H1 (cell line): ENCODE measurements at regions not wholly inside any gene's neighbourhood (a gene's known extent, or its start where the extent isn't known, plus 50 kb on each side); places are given as distances from the start of the nearest gene placed in this dataset.

Experiments
- CTCF ChIA-PET: fragments of 300-600 bp; sonication (Branson Sonifier 250); formaldehyde crosslinking; loops from one replicate; lab custom pipeline; 2021; ENCODE audit not compliant: partially characterized antibody; lab: Charles Lee
- POLR2A ChIA-PET: fragments of 300-600 bp; sonication (Branson Sonifier 250); formaldehyde crosslinking; loops from one replicate; lab custom pipeline; 2021; ENCODE audit warnings: inconsistent platforms; ENCODE audit not compliant: partially characterized antibody; lab: Charles Lee
- DNase-seq, 2 experiments: peaks; one replicate each; pipeline versions ENCODE4 v3.0.0 to v3.0.0-alpha.2; 2010 to 2022; ENCODE audit warnings: low spot score in 2 of 2, low read depth in 1 of 2, mixed read lengths in 1 of 2
- FAIRE-seq: peaks from 2 replicates; lab custom pipeline; 2011; peaks lifted over from hg19 to GRCh38; lab: Jason Lieb, UNC
- H2AFZ ChIP-seq: 2 replicates; pipeline ENCODE4 v1.8.1; 2012; ENCODE audit warnings: low read length, inconsistent platforms
- H2AK5ac ChIP-seq: 2 replicates; pipeline ENCODE4 v1.6.1; 2013; ENCODE audit warnings: low read depth, low read length
- H2BK120ac ChIP-seq: replicated peaks from 2 replicates; pipeline ENCODE3; 2013; ENCODE audit warnings: low read depth, low read length, inconsistent platforms
- H2BK12ac ChIP-seq: 2 replicates; pipeline ENCODE4 v1.6.1; 2013; ENCODE audit warnings: low read depth, low read length
- H2BK15ac ChIP-seq: 2 replicates; pipeline ENCODE4 v1.6.1; 2013; ENCODE audit warnings: low read length
- H2BK20ac ChIP-seq: 2 replicates; pipeline ENCODE4 v1.6.1; 2013; ENCODE audit warnings: low read length
- H2BK5ac ChIP-seq: 2 replicates; pipeline ENCODE4 v1.6.1; 2013; ENCODE audit warnings: low read depth, low read length
- H3K14ac ChIP-seq: 2 replicates; pipeline ENCODE4 v1.6.1; 2013; ENCODE audit warnings: inconsistent platforms; ENCODE audit not compliant: insufficient read length
- H3K18ac ChIP-seq: 2 replicates; pipeline ENCODE4 v1.6.1; 2013; ENCODE audit warnings: low read length; ENCODE audit errors: extremely low read depth
- H3K23ac ChIP-seq: 2 replicates; pipeline ENCODE4 v1.6.1; 2013; ENCODE audit warnings: inconsistent platforms; ENCODE audit not compliant: insufficient read length
- H3K23me2 ChIP-seq: 2 replicates; pipeline ENCODE4 v1.6.1; 2013; ENCODE audit warnings: low read depth, low read length
- H3K27ac ChIP-seq: 2 replicates; pipeline ENCODE4 v1.6.1; 2011; ENCODE audit warnings: low read depth, low read length, inconsistent platforms
- H3K27me3 ChIP-seq, 4 experiments: replicated peaks in 1 of 4; 1 replicate in 1 of 4; 2 replicates in 3 of 4; pipeline versions ENCODE4 v1.6.1 to v1.8.1; 2011 to 2013; ENCODE audit warnings: low read length in 3 of 4, mild to moderate bottlenecking in 3 of 4, inconsistent platforms in 2 of 4, mixed read lengths in 2 of 4, moderate library complexity in 1 of 4; ENCODE audit not compliant: control insufficient read depth in 3 of 4, insufficient read depth in 3 of 4; ENCODE audit errors: extremely low read depth in 1 of 4
- H3K36me3 ChIP-seq, 4 experiments: 2 replicates each; pipeline versions ENCODE4 v1.6.1 to v1.8.1; 2011 to 2013; ENCODE audit warnings: mild to moderate bottlenecking in 4 of 4, low read length in 3 of 4, moderate library complexity in 2 of 4, control low read depth in 1 of 4, inconsistent platforms in 1 of 4; ENCODE audit not compliant: insufficient read depth in 4 of 4, control insufficient read depth in 2 of 4
- H3K4ac ChIP-seq: replicated peaks from 2 replicates; pipeline ENCODE3; 2013; ENCODE audit warnings: low read length, low read depth, mixed read lengths, inconsistent platforms; ENCODE audit not compliant: insufficient read length
- H3K4me1 ChIP-seq, 4 experiments: replicated peaks in 1 of 4; 1 replicate in 1 of 4; 2 replicates in 3 of 4; pipeline versions ENCODE4 v1.6.1 to v1.8.1; 2011 to 2013; ENCODE audit warnings: low read length in 3 of 4, inconsistent platforms in 2 of 4, mixed read lengths in 1 of 4; ENCODE audit not compliant: insufficient read depth in 4 of 4, control insufficient read depth in 3 of 4
- H3K4me2 ChIP-seq, 2 experiments: 2 replicates each; pipeline versions ENCODE4 v1.6.1 to v1.8.1; 2011 to 2013; ENCODE audit warnings: low read depth in 2 of 2, low read length in 2 of 2, control low read depth in 1 of 2, inconsistent platforms in 1 of 2, mild to moderate bottlenecking in 1 of 2; ENCODE audit not compliant: insufficient read depth in 1 of 2
- H3K4me3 ChIP-seq, 4 experiments: fragments of 200-600, 300-600 bp in 1 of 4; sonication (generic), shearing (Covaris generic), sonication (Bioruptor Twin) in 1 of 4; 2 replicates each; pipeline versions ENCODE4 v1.5.1 to v1.8.1; 2011 to 2016; ENCODE audit warnings: low read length in 4 of 4, low read depth in 3 of 4, control low read depth in 2 of 4, inconsistent platforms in 2 of 4, mild to moderate bottlenecking in 2 of 4, mixed read lengths in 1 of 4, moderate library complexity in 1 of 4; ENCODE audit not compliant: insufficient read depth in 2 of 4; ENCODE audit errors: extremely low read depth in 1 of 4
- H3K56ac ChIP-seq: replicated peaks from 2 replicates; pipeline ENCODE3; 2013; ENCODE audit warnings: low read depth, mild to moderate bottlenecking, mixed read lengths, low read length, inconsistent platforms; ENCODE audit not compliant: insufficient read length
- H3K79me1 ChIP-seq: 2 replicates; pipeline ENCODE4 v1.6.1; 2013; ENCODE audit warnings: low read depth, low read length, control low read depth
- H3K79me2 ChIP-seq, 2 experiments: 2 replicates each; pipeline versions ENCODE4 v1.6.1 to v1.8.1; 2012 to 2013; ENCODE audit warnings: low read length in 2 of 2, mild to moderate bottlenecking in 2 of 2, inconsistent platforms in 1 of 2; ENCODE audit not compliant: insufficient read depth in 2 of 2, control insufficient read depth in 1 of 2
- H3K9ac ChIP-seq, 4 experiments: replicated peaks in 1 of 4; 1 replicate in 1 of 4; 2 replicates in 3 of 4; pipeline versions ENCODE4 v1.6.1 to v1.8.1; 2011 to 2013; ENCODE audit warnings: low read depth in 3 of 4, low read length in 3 of 4, control low read depth in 2 of 4, mild to moderate bottlenecking in 2 of 4, moderate library complexity in 2 of 4, inconsistent platforms in 1 of 4; ENCODE audit errors: extremely low read depth in 1 of 4
- H3K9me3 ChIP-seq, 2 experiments: 2 replicates each; pipeline versions ENCODE4 v1.6.1 to v1.8.1; 2012 to 2013; ENCODE audit warnings: mild to moderate bottlenecking in 2 of 2, moderate library complexity in 2 of 2, control low read depth in 1 of 2, inconsistent platforms in 1 of 2, low read depth in 1 of 2, low read length in 1 of 2, mixed read lengths in 1 of 2; ENCODE audit not compliant: insufficient read depth in 2 of 2
- H4K20me1 ChIP-seq, 2 experiments: replicated peaks in 1 of 2; 2 replicates each; pipeline versions ENCODE3 to v1.8.1; 2011 to 2013; ENCODE audit warnings: inconsistent platforms in 2 of 2, low read length in 2 of 2, mild to moderate bottlenecking in 1 of 2; ENCODE audit not compliant: insufficient read depth in 2 of 2, control insufficient read depth in 1 of 2
- H4K5ac ChIP-seq: 2 replicates; pipeline ENCODE4 v1.6.1; 2013; ENCODE audit warnings: low read length, low read depth, mixed read lengths, inconsistent platforms; ENCODE audit not compliant: insufficient read length
- H4K8ac ChIP-seq: 2 replicates; pipeline ENCODE4 v1.8.0; 2013; ENCODE audit warnings: mild to moderate bottlenecking, moderate library complexity, low read length, inconsistent platforms; ENCODE audit not compliant: insufficient read depth; ENCODE audit errors: extremely low read depth
- H4K91ac ChIP-seq: replicated peaks from 2 replicates; pipeline ENCODE3; 2013; ENCODE audit warnings: low read length, mixed read lengths, inconsistent platforms; ENCODE audit not compliant: insufficient read length
- ASH2L ChIP-seq: fragments of 200-600, 300-600 bp; sonication (generic); IDR thresholded peaks from one replicate; pipeline ENCODE4 v1.7.1; 2017; ENCODE audit warnings: low read length
- CTBP2 ChIP-seq: IDR thresholded peaks from 2 replicates; pipeline ENCODE4 v1.7.0; 2011; ENCODE audit warnings: borderline replicate concordance, mild to moderate bottlenecking, moderate library complexity, mixed read lengths, low read length; ENCODE audit not compliant: insufficient read depth, insufficient read length
- FOSL1 ChIP-seq: IDR thresholded peaks from 2 replicates; pipeline ENCODE4 v1.6.1; 2011; ENCODE audit warnings: mild to moderate bottlenecking, low read depth, low read length, moderate library complexity; ENCODE audit not compliant: insufficient read depth
- GABPA ChIP-seq: IDR thresholded peaks from 2 replicates; pipeline ENCODE4 v1.6.1; 2011; ENCODE audit warnings: mild to moderate bottlenecking, low read length, moderate library complexity, borderline replicate concordance; ENCODE audit not compliant: insufficient read depth
- HDAC6 ChIP-seq: IDR thresholded peaks from one replicate; pipeline ENCODE4 v1.7.1; 2012; ENCODE audit warnings: low read depth, mild to moderate bottlenecking, inconsistent platforms, low read length, moderate library complexity
- JUND ChIP-seq: IDR thresholded peaks from 2 replicates; pipeline ENCODE4 v1.6.1; 2011; ENCODE audit warnings: mild to moderate bottlenecking, improper control_type of control experiment, low read length
- MAFK ChIP-seq: IDR thresholded peaks from 2 replicates; pipeline ENCODE4 v1.6.1; 2012; ENCODE audit warnings: low read depth, mild to moderate bottlenecking, improper control_type of control experiment, low read length
- PHF8 ChIP-seq: fragments of 200-600 bp; sonication (generic); conservative IDR thresholded peaks from 2 replicates; pipeline ENCODE4 v1.7.1; 2012; ENCODE audit warnings: low read depth, mild to moderate bottlenecking, inconsistent platforms, low read length, moderate library complexity
- SP2 ChIP-seq: IDR thresholded peaks from 2 replicates; pipeline ENCODE4 v1.6.1; 2012; ENCODE audit warnings: mild to moderate bottlenecking, low read length, inconsistent platforms
- SP4 ChIP-seq: IDR thresholded peaks from 2 replicates; pipeline ENCODE4 v1.6.1; 2012; ENCODE audit warnings: low read length, inconsistent platforms
- TBP ChIP-seq: IDR thresholded peaks from 2 replicates; pipeline ENCODE4 v1.6.1; 2011; ENCODE audit warnings: low read depth, low read length, improper control_type of control experiment
- TEAD4 ChIP-seq: IDR thresholded peaks from 2 replicates; pipeline ENCODE4 v1.6.1; 2012; ENCODE audit warnings: low read depth, low read length, inconsistent platforms, mixed read lengths
- ZNF274 ChIP-seq: IDR thresholded peaks from 2 replicates; pipeline ENCODE4 v1.7.0; 2012; ENCODE audit warnings: low read length, borderline replicate concordance; ENCODE audit errors: extremely low read depth
- WGBS, 2 experiments: shearing (Covaris generic) in 1 of 2; methylation state at CpG; one replicate each; pipeline versions ENCODE4 v1.1.6 to v1.1.7; 2013 to 2015; ENCODE audit warnings: low lambda C conversion rate in 2 of 2, mixed read lengths in 2 of 2, inconsistent platforms in 1 of 2, low coverage in 1 of 2, missing lambda C conversion rate in 1 of 2; ENCODE audit not compliant: insufficient replicate concordance in 2 of 2, insufficient coverage in 1 of 2, insufficient read length in 1 of 2; ENCODE audit errors: extremely low coverage in 1 of 2, missing lambda C conversion rate in 1 of 2; 5-methylcytosine and 5-hydroxymethylcytosine counted together
- TF ChIP-seq, protein P1 (sequence below): IDR thresholded peaks from 2 replicates; pipeline ENCODE4 v1.6.1; 2011; ENCODE audit warnings: low read length, improper control_type of control experiment

DNA sequence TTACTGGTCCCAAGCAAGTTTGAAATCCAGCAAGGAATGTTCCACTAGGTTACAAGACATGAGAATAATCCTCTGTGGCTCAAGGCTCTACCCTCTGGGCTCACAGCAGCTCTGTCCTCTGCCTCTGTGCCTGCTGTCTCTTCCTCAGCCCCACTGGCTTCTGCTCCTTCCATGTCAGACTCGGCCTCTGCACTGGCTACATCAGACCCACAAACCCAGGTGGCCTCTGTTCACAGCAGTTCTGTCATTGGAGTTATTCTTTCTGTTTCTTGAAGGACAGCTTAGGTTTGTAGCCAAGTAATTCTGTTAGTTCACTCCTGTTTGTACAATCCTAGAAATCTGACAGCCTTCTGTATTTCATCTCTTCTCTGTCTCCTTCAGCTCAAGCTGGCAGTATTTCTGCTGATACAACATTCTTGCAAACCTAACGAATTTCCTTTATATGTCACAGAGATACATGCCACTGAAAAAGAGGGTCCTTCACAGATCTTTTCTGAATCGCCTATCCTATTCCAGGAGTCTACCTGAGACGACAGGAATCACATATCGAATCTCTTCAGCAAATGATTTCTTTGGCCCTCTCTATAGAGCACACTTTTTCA, 227.8 kb upstream of the PLSCR5 start:
- H4K8ac ChIP-seq = no peak overlapping the region
- H2AK5ac ChIP-seq = no peak overlapping the region
- TF ChIP-seq PHF8 = no peak
- TF ChIP-seq FOSL1 = no peak
- no peak for TF ChIP-seq CTBP2
- no peak for TF ChIP-seq MAFK
- TF ChIP-seq SP2 = no peak
- TF ChIP-seq TEAD4 = no peak
- TF ChIP-seq SP4 = no peak
- TF ChIP-seq, protein P1, sequence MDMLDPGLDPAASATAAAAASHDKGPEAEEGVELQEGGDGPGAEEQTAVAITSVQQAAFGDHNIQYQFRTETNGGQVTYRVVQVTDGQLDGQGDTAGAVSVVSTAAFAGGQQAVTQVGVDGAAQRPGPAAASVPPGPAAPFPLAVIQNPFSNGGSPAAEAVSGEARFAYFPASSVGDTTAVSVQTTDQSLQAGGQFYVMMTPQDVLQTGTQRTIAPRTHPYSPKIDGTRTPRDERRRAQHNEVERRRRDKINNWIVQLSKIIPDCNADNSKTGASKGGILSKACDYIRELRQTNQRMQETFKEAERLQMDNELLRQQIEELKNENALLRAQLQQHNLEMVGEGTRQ = no peak
- TF ChIP-seq JUND = no peak
- no peak for TF ChIP-seq TBP
- no peak for TF ChIP-seq ZNF274
- TF ChIP-seq HDAC6 = no peak
- no peak for TF ChIP-seq ASH2L
- no peak for TF ChIP-seq GABPA

More for the DNA sequence above, 227.8 kb upstream of the PLSCR5 start:
- H3K79me1 ChIP-seq = no peaks in the 10 kb centered on the region
- ChIA-PET CTCF (no interaction called here), POLR2A (no interaction called here)
- H3K18ac ChIP-seq = no peak overlapping the region
- H3K9ac ChIP-seq = no peak overlapping the region
- H3K23ac ChIP-seq = no peak overlapping the region
- H2BK5ac ChIP-seq = no peak overlapping the region
- no peak overlapping the region for H3K56ac ChIP-seq
- no peak overlapping the region for H4K91ac ChIP-seq
- no peak overlapping the region for H2BK20ac ChIP-seq
- peak overlapping the region; percentile 35; the same call in 1 of the 2 replicates for H2AFZ ChIP-seq
- no peaks in the 10 kb centered on the region for H3K23me2 ChIP-seq
- DNase-seq = no peak
- no peak overlapping the region for H3K27ac ChIP-seq
- no peak overlapping the region for H4K5ac ChIP-seq
- no peaks in the 10 kb centered on the region for H3K79me2 ChIP-seq
- H2BK15ac ChIP-seq = no peak overlapping the region
- no peaks in the 10 kb centered on the region for H4K20me1 ChIP-seq
- WGBS, 2 experiments = 80% methylated on average over 5 of the region's 5 CpGs; no CpG with 5 or more reads in 1 of the 2 experiments
- no peak overlapping the region for H3K4ac ChIP-seq
- H3K4me2 ChIP-seq = no peak overlapping the region
- H3K4me3 ChIP-seq = no peak overlapping the region
- H2BK12ac ChIP-seq = no peak overlapping the region
- H3K27me3 ChIP-seq = no peaks in the 10 kb centered on the region
- no peaks in the 10 kb centered on the region for H3K4me1 ChIP-seq
- FAIRE-seq = no peak
- no peak overlapping the region for H2BK120ac ChIP-seq
- no peaks in the 10 kb centered on the region for H3K9me3 ChIP-seq
- no peak overlapping the region for H3K14ac ChIP-seq
- H3K36me3 ChIP-seq = no peaks in the 10 kb centered on the region
